ENCODE measurements at regions not wholly inside any gene's neighbourhood (a gene's known extent, or its start where the extent isn't known, plus 50 kb on each side); places are given as distances from the start of the nearest gene placed in this dataset.
"Not testable (repeated sequence)": the region's sequence is repeated elsewhere in the genome, so short reads cannot be mapped to it uniquely, and the experiment has no call there.

GRCh38 chr1:227486559-227486958 is 76.8 kb upstream of the ZNF678 start:
- TF ChIP-seq, protein P1, sequence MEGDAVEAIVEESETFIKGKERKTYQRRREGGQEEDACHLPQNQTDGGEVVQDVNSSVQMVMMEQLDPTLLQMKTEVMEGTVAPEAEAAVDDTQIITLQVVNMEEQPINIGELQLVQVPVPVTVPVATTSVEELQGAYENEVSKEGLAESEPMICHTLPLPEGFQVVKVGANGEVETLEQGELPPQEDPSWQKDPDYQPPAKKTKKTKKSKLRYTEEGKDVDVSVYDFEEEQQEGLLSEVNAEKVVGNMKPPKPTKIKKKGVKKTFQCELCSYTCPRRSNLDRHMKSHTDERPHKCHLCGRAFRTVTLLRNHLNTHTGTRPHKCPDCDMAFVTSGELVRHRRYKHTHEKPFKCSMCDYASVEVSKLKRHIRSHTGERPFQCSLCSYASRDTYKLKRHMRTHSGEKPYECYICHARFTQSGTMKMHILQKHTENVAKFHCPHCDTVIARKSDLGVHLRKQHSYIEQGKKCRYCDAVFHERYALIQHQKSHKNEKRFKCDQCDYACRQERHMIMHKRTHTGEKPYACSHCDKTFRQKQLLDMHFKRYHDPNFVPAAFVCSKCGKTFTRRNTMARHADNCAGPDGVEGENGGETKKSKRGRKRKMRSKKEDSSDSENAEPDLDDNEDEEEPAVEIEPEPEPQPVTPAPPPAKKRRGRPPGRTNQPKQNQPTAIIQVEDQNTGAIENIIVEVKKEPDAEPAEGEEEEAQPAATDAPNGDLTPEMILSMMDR (conservative IDR thresholded peaks at IDR 0.05; ENCODE audit: low read depth, low read length): no peak
- no peak for DNase-seq (ENCODE audit: low read depth)
- no peak overlapping the region for H3K4me3 ChIP-seq (ENCODE audit: low read depth, low read length)

GRCh38 chr1:227482023-227482299 is 81.4 kb upstream of the ZNF678 start:
- TF ChIP-seq, protein P1 (conservative IDR thresholded peaks at IDR 0.05; ENCODE audit: low read depth, low read length): no peak
- no peak for DNase-seq (ENCODE audit: low read depth)
- H3K4me3 ChIP-seq (ENCODE audit: low read depth, low read length): no peak overlapping the region

GRCh38 chr1:227474072-227474471 is 89.3 kb upstream of the ZNF678 start:
- DNase-seq (ENCODE audit: low read depth); H3K4me3 ChIP-seq (ENCODE audit: low read depth, low read length): not testable (repeated sequence)

DNA sequence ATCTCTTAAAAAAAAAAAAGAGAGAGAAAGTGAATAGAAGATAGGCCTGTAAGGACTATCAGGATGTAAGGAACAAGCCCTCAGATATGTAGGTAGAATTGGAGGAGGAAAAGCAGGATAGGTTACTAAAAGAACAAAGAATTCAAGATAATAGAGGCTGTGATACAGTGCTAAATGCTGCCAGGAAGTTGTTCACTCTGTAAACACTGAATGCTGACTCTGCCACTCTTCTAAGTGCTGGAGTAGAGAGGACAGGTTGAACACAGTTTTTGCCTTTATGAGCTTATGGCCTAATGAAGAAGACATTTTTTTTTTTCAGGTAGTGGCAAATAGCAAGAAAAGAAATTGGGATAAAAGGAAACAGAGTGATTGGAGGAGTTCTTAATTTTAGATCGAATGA is 90.6 kb upstream of the ZNF678 start:
- TF ChIP-seq, protein P1 (conservative IDR thresholded peaks at IDR 0.05; ENCODE audit: low read depth, low read length): no peak
- DNase-seq (ENCODE audit: low read depth): no peak
- no peak overlapping the region for H3K4me3 ChIP-seq (ENCODE audit: low read depth, low read length)

DNA sequence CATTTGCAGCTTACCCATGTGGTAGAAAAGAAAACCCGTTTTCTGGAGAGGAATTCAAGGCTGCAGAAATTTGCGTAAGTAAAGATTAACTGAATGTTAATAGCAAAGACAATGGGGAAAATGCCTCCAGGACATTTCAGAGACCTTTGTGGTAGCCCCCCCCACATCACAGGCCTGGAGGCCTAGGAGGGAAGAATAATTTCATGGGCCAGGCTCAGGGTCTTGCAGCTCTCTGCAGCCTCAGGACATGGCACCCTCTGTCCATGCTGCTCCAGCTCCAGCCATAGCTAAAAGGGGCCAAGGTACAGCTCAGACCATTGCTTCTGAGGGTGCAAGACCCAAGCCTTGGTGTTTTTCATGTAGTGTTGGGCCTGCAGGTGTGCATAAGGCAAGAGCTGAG is 92.7 kb upstream of the ZNF678 start:
- DNase-seq (ENCODE audit: low read depth): no peak
- TF ChIP-seq, protein P1 (conservative IDR thresholded peaks at IDR 0.05; ENCODE audit: low read depth, low read length): no peak
- H3K4me3 ChIP-seq (ENCODE audit: low read depth, low read length): no peak overlapping the region

DNA sequence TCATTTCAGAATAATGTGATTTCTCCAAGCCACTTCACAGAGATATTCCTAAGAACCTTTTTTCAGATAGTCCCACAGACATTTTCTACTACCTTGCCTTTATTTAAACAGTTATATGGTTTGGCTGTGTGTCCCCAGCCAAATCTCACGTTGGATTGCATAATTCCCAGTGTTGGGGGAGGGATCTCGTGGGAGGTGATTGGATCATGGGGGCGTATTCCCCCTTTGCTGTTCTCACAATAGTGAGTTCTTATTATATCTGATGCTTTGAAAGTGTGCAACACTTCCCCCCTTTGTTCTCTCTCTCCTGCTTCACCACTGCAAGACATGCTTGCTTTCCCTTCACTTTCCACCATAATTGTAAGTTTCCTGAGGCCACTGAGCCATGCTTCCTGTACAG is 93.6 kb upstream of the ZNF678 start:
- no peak for DNase-seq (ENCODE audit: low read depth)
- H3K4me3 ChIP-seq (ENCODE audit: low read depth, low read length): no peak overlapping the region
- TF ChIP-seq, protein P1 (conservative IDR thresholded peaks at IDR 0.05; ENCODE audit: low read depth, low read length): no peak

GRCh38 chr1:227466039-227466645 is 97.2 kb upstream of the ZNF678 start:
- DNase-seq (ENCODE audit: low read depth): no peak
- no peak overlapping the region for H3K4me3 ChIP-seq (ENCODE audit: low read depth, low read length)
- TF ChIP-seq, protein P1 (conservative IDR thresholded peaks at IDR 0.05; ENCODE audit: low read depth, low read length): no peak

- no peak for DNase-seq (ENCODE audit: low read depth)
- TF ChIP-seq, protein P1 (conservative IDR thresholded peaks at IDR 0.05; ENCODE audit: low read depth, low read length): peak; percentile 26
- no peak overlapping the region for H3K4me3 ChIP-seq (ENCODE audit: low read depth, low read length)
Measured at GRCh38 chr1:227465256-227465655, 98.1 kb upstream of the ZNF678 start.
